SIG-M5 treated with dmso at 0.1 percent for 504 hours (cell line): ENCODE measurements at regions not wholly inside any gene's neighbourhood (a gene's known extent, or its start where the extent isn't known, plus 50 kb on each side); places are given as distances from the start of the nearest gene placed in this dataset.

Source experiments
- DNase-seq: peaks from one replicate; lab custom pipeline; 2025; ENCODE audit not compliant: unreplicated experiment; lab: John Stamatoyannopoulos, UW

- no peak for DNase-seq
Observed at GRCh38 chr6:84280639-84281038, 53.2 kb upstream of the CEP162 start.

GRCh38 chr6:84280030-84280429 lies 52.6 kb upstream of the CEP162 start:
- DNase-seq: no peak

GRCh38 chr6:84278321-84278998 lies 51.0 kb upstream of the CEP162 start:
- no peak for DNase-seq
